ENCODE measurements at regions not wholly inside any gene's neighbourhood (a gene's known extent, or its start where the extent isn't known, plus 50 kb on each side); places are given as distances from the start of the nearest gene placed in this dataset.
"Not testable (repeated sequence)": the region's sequence is repeated elsewhere in the genome, so short reads cannot be mapped to it uniquely, and the experiment has no call there.

DNA sequence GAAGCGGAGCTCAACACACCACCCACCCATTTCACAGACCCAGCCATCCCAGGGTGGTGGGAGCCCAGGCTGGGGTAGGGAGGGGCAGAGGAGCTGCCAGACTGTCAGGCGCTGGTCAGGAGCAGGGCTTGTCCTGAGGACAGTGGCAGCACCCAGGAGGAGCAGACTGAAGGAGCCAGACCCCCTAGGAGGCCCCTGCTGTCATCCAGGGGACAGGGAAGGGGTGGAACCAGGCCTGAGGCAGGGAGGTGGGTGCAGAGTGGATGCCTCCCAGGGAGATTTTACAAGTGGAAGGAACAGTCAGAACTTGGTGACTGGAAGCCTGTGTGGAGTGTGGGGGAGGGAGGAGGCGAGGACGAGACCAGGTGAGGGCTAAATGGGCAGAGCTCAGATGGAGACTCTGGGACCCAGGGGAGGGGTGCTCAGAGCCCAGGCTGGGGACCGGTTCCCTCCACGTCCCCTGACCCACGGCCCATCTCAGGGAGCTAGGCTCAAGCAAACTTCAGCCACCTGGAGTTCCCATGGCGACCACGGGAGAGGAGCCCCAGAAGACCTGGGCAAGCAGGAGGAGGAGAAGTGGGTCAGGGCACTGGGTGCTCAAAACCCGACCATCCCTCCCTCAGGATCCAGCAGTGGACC is 215.4 kb downstream of the TBC1D2B start:
- not testable (repeated sequence) for DNase-seq

DNA sequence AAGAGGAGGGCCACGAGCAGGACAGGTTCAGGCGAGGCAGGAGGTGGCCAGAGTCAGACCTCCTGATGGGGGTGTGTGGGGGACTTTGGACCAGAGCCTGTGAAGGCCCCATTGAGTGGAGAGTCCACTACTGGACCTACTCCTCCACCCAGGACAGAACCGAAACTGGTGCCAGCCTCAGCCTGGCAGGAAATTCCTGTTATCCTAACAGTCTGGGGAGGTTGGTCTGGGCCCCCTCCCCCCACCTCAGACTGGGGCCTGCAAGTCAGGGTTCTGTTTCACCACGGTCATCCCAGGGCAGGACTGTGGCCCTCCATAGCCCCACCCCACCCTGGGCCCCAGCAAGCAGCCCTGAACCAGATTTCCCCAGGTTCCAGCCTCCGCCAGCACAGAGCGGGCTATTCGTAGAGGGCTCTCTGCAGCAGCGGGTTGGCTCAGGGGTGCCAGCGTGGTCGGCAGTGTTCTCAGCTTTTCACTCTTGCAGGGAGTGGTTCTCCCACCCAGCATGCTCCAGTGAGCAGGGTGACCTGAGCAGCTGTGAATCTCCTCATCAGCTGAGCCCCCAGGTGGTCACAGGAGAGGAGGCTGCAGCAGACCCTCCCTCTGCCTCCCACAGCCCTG is 217.3 kb downstream of the TBC1D2B start:
- no peak for DNase-seq

DNA sequence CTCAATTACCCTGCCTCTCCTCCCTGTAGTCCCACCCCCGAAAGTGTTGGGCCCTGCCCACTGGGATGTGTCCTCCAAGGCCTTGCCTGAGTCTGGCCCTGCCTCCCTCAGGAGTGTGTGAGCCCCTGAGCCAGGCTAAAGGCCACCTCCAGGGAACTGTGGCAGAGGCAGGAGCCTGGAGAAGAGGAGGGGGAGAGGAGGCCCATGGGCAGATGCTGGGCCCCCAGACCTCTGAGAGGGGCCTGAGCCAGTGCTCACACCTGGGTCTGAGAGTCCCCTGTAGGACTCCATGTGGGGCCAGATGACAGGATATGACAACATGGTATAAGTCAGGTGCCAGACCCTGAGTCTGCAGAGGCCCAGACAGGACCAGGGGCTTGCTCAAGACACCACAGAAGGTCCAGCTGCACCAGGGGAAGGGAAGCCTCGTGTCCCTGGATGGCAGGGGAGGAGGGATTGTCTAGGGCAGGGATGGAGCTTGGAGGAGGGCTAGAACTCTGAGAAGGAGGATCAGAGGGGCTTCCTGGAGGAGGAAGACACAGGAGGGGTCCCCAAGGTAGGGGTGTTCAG is 217.9 kb downstream of the TBC1D2B start:
- no peak for DNase-seq

DNA sequence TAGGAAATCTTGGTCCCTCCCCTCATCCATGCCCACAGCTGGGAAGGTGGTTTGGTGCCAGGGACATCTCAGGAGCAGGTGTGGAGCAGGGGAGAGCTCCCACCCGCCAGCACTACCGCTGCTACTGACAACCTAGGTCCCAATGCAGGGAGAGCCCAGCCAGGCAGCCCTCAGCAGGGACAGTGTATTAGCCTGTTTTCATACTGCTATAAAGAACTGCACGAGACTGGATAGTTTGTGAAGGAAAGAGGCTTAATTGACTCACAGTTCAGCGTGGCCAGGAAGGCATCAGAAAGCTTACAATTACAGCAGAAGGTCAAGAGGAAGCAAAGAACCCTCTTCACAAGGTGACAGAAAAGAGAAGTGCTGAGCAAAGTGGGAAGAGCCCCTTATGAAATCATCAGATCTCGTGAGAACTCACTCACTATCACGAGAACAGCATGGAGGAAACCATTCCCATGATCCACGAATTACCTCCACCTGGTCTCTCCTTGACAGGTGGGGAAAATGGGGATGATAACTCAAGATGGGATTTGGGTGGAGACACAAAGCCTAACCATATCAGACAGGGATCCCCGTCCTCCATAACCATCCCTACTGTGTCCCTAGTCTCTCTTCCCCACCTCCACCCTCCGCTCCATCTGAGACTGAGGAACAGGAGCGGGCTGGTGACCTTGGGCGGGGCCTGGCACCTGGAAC is 218.6 kb downstream of the TBC1D2B start:
- peak; percentile 14 to 31 for DNase-seq

DNA sequence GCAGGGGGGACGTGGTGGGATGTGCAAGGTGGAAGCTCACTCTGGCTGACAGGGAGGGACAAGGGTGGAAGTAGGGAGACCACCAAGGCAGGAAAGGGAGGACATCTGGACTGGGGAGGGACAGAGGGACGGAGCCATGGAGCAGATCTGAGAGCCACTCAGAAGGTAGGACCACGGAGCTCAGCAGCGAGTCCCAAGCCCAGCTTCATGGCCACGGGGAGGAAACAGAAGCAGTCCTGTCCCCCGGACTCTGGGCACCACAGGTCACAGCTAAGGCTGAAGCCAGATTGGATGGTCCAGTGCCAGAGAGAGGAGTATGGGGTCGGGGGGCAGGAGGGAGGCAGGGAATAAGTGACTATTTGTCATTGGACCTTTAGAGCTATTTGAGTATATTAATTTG is 220.1 kb downstream of the TBC1D2B start:
- no peak for DNase-seq

DNA sequence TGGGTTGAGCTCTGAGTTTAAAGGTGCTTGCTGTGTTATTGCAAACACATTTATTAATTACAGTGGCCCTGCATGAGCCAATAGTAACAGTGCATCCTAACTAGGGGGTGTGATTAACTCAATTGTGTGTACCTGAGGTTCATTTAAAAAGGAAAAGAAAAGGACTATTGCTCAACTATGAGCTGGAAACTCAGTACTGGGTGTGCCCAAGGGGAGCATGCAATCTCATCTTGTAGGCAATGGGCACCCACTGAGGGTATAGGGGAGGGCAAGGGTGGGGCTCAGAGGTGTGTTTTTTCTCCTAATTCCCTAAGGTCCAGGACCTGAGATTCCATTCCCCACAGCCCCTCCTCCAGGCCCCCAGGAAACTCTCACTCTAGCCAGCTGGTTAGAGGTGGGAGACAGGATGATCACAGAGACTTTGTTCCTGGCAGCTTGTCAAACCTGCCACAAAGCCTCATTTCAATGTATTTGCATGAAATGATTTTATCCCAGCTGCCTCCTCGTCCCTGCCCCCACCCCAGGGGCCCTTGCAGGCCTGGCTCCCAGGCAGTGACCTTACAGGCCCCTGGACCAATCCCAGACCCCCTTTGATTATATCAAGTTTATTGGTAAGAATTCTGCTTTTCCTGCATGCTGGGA is 220.7 kb downstream of the TBC1D2B start:
- DNase-seq, result no peak

DNA sequence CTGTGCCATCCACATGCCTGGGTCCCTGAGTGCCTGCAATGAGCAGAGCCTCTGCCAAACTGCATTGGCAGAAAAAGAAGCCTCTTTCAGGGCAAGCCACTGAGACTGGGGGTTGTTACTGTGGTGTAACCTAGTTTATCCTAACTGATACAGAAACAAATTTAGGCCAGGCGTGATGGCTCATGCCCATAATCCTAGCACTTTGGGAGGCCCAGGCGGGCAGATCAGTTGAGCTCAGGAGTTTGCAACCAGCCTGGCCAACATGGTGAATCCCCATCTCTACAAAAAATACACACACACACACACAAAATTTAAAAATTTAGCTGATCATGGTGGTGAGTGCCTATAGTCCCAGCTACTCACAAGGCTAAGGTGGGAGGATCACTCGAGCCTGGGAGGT is 221.6 kb downstream of the TBC1D2B start:
- no peak for DNase-seq

DNA sequence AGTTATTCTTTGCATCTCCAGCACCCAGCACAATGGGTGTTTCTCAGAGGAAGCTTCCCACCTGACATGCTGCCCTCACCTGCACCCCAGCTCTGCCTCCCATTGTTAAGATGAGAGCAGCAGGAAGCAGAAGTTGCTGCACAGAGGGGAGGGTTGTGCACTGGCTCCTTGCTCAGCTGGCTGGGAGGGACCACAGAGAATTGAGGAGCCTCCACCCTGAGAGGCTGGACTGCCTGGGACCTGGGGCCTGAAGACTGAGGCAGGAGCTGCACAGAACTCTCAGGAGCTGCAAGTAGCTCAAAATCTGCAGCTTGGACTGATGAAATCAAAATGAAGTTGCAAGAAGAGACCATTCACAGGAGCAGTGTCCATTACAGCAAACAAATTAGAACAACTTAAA is 222.3 kb upstream of the LINGO1 start:
- no peak for DNase-seq

DNA sequence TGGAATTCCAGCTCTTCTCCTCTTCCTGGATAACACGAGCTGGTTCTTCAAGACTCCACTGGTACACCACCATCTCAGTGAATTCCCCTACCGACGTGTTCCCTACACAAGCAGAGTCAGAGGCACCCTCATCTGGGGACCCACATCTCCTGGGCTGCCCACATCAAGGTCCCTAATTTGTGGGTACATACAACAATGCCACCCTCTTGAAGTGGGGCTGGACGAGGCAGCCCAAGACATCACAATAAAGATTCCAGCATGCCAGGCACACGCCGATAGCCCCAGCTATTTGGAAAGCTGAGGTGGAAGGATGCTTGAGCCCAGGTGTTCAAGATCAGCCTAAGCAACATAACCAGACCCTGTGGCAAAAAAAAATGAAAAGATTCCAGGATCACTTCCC is 221.2 kb upstream of the LINGO1 start:
- DNase-seq, result no peak

DNA sequence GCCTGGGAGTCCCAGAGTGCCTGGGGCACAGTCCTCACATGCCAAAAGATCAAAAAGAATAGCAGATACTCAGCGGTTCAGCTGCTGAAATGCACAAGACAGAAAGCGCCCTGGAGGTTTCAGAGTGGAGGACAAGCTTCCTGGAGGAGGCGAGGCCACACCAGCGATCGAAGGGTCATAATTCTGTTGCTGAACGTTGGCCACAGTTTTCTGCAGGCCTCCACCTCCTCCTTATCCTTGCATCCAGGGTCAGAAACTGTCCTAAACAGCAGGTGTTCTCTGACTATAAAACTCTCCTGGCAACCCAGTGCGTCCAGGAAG is 220.3 kb upstream of the LINGO1 start:
- no peak for DNase-seq

DNA sequence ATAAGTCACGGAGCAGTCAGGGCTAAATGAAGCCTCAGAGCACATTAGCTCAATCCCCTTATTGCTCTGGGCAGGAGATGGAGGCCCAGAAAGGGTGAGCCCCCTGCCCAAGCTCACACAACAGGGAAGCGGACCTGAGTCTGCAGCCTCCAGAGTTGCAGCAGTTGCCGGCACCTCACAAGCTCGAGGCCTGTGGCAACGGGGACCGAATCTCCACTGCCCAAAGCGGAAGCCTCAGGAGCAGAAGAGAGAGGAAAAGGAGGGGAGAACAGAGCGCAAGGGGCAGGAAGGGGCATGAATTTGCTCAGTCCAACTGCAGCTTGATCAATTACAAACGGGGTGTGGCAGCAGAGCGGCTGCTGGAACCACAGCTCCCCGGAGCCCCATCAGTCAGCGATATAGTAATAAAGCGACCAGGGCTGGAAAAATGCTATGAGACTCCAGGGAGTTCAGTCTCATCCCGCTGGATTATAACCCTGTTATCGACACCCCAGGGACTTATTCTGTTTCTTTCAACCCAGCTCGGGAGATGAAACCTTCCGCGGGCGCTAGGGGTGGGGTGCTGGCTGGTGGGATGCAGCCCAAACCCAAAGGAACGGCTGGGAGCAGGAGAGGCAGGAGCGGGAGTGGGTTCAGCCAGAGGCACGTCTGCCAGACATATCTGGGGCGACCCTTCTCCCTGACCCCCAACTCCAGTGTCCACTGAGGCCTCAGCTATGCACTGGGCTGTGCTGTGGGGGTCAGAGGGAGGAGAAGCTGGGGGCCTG is 219.7 kb upstream of the LINGO1 start:
- DNase-seq, result no peak

DNA sequence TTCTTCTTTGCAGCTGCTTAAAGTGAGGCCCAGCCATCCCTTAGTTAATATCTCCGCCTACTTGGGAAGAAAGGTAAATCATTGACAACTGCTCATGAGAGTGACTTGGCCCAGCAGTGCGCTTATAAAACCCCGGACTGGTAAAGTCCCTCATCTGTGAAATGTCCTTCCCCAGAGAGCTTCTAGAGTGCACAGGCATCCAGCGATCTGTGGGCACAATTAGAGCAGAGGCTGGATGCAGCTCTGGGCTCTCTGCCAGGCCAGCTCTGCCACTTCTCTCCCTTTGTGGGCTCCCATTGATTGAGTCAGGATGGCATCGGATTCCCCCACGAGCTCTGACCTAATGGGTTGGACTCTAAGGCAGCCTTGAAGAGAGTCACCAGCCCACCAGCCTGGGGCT is 219.0 kb upstream of the LINGO1 start:
- DNase-seq, result no peak

DNA sequence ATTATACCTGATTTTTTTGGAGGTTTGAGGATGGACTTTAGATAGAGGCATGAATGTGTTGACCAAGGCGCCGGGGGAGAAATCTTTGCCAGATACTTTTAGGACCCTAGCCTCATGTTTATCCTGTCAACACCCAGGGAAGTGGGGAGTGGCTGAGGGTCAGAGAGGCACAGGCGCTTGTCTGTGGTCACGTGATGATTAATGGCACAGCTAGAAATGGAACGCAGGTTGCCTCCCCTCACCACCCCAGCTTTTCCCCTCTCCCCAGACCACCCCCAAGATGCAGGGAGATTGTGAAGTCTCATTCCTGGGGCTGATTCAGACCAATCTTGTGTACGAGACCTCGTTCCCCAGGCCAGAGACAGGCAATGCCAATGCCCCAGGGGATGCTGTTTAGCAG is 218.4 kb upstream of the LINGO1 start:
- no peak for DNase-seq

DNA sequence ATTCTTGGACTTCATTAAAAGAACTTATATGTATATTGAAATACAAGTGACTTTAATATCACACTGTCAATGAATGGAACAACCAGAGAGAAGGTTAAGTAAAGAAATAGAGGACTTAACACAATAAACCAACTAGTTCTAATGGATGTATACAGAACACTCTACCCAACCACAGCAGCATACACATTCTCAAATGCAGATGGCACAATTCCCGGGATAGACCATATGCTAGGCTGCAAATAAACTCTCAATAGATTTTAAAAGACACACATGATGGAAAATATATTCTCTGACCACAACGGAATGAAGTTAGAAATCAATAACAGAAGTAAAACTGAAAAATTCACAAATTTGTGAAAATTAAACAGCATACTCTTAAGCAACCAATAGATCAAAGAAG is 214.3 kb upstream of the LINGO1 start:
- no peak for DNase-seq

DNA sequence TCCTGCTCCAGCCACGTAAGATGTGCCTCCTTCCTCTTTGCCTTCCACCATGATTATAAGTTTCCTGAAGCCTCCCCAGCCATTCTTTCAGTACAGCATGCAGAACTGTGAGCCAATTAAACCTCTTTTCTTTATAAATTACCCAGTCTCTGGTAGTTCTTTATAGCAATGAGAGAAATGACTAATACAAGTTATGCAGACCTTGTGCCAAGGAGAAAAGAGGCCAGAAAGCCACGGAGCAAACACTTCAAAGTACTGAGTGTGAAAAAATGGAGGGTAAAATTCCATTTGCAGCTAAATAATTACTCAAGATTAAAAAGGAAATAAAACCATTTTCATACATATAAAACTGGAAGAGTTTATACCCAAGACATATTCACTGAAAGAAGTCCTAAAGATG is 213.6 kb upstream of the LINGO1 start:
- no peak for DNase-seq

DNA sequence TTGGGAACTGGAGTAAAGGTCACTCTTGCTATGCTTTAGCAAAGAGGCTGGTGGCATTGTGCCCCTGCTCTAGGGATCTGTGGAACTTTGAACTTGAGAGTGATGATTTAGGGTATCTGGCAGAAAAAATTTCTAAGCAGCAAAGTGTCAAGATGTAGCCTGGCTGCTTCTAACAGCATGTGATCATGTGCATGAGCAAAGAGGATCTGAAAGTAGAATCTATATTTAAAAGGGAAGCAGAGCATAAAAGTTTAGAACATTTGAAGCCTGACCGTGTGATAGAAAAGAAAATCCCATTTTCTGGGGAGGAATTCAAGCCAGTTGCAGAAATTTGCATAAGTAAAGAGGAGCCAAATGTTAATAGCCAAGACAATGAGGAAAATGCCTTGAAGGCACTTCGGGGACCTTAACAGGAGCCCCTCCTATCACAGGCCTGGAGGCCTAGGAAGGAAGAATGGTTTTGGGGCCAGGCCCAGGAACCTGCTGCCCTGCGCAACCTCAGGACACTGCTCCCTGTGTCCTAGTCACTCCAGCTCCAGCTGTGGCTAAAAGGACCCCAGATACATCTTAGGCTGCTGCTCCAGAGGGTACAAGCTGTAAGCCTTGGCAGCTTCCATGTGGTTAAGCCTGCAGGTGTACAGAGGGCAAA is 212.2 kb upstream of the LINGO1 start:
- no peak for DNase-seq

DNA sequence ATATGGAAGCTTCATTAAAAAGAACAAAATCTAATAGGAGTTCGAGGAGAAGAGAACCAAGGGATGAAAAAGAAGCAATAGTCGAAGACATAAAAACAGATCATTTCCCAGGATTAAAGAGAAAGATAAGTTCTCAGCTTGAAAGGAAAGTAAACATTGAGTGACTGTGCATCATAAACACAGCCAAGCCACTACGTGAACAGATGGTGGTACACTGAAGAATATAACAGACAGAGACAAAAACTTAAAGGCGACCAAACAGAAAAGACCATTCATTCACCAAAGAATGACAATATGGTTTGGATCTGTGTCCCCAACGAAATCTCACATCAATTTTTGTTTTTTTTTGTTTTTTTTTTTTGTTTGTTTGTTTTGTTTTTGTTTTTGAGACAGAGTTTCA is 210.8 kb upstream of the LINGO1 start:
- DNase-seq, result no peak

DNA sequence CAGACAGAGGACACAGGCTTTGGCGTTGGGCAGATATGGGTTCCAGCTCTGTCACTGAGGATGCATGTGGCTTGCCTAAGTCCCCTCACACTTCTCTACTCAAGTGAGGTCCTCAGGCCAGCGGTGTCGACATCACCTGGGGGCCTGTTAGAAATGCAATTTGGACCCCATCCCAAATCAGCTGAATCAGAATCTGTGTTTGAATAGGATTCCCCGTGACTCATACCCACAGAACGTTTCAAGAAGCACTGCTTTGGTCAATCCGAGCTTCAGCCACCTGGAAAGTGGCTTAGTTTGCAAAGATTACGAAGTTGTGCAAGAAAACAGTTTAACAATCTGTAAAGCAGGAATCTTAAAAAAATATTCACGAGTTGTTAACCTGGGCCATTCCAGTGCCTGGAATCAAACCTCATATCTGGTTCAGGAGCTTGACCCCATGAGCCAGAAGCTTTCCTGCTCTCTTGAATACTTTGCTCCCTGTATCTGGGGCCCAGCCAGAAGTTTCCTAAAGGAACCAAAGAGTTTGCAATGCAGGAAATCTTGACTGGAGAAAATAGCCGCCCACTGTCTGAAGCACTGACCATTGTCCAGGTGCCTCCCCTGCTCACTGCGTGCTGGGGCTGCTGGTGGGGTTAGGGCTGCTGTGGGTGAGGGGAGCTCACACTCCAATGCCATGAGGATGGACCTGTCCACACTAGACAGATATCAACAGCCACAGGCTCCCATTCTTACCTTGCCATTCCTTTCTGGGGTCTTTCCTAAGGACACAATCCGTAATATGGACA is 208.5 kb upstream of the LINGO1 start:
- DNase-seq, result no peak

DNA sequence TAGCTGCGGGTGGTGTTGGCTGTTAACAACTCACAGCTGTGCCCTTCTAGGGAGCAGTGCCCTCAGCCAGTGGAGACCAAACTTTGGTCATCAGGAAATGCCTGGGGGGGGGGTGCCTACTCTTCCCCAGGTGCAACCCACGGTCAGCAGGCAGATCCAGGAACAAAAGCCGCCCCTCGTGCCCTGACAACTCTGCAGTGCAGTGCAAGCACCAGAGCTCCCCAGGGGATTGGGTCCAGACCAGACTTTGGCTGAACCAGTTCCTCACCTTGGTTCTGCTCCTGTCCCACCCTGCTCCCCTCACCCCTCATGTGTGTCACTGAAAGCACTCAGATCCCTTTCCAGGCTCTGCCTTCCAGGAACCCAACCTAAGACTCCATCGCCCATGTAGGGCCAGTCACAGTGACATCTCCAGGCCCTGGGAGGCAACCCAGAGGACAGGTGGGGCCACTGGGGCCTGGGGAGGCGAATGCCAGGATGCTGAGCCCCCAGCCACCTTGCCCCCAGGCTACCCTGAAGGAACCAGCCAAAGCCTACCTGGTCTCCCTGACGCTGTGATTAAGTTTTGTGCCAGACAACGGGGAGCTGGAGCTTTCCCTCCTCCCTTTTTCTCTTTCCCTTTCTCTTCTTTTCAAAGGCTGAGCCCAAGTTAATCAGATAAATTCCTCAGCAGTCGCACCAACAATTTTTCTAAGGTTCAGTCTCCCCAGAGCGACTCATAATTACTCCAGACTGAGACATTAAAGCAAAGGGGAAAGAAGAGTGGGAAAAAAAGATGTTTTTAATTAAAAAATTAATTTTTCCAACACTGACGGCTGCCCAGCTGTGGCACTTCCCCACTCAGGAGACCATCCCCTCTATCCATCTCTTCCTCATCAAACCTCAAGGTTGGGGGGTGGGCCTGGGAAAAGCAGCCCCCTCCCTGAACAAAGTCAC is 207.5 kb upstream of the LINGO1 start:
- no peak for DNase-seq

DNA sequence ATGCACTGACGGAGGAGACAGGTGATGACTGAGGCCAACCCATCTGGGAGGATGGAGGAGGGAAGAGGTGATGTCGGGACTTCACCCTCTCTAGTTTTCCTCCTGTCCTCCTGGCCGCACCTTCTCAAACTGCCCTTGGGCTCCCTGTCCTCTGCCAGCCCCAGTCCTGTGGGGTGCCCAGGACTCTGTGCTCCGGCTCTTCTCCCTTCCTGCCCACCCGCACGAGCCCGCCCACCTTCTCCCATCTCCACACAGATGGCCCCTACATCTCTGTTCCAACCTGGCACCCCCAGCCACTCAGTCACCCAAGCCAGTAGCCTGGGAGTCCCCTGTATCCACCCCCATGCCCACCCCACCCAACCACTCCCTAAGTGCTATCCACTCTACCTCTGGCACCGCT is 206.7 kb upstream of the LINGO1 start:
- no peak for DNase-seq

DNA sequence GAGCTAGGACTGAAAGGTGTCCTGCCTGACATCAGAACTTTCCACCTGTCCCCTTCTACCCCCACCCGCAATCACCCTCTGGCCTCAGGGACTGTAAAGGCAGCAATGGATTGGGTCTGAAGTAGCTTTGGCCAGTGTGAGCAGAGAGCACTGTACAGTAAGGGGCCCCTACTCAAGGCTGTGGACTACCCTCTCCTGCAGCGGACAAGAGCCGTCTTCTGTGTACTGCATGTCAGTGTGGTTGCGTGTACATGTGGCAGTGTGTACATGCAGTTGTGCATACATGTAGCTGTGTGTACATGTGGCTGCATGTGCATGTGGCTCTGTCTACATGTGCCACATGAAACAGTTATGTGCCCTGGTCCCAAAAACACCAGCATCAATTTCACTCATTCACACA is 205.9 kb upstream of the LINGO1 start:
- no peak for DNase-seq
